ENCODE measurements at regions not wholly inside any gene's neighbourhood (a gene's known extent, or its start where the extent isn't known, plus 50 kb on each side); places are given as distances from the start of the nearest gene placed in this dataset.
"Not testable (repeated sequence)": the region's sequence is repeated elsewhere in the genome, so short reads cannot be mapped to it uniquely, and the experiment has no call there.

- no peak for DNase-seq
Observed at GRCh38 chr1:244106837-244107493, 55.9 kb downstream of the ZBTB18 start.

GRCh38 chr1:244111027-244111426, 59.9 kb downstream of the ZBTB18 start:
- no peak for DNase-seq

- no peak for DNase-seq
Observed at GRCh38 chr1:244112041-244112440, 61.0 kb downstream of the ZBTB18 start.

GRCh38 chr1:244112636-244113035, 61.6 kb downstream of the ZBTB18 start:
- no peak for DNase-seq

- no peak for DNase-seq
Observed at GRCh38 chr1:244113532-244114320, 62.6 kb downstream of the ZBTB18 start.

- DNase-seq: no peak
Observed at GRCh38 chr1:244114892-244115291, 63.8 kb downstream of the ZBTB18 start.

- no peak for DNase-seq
Observed at GRCh38 chr1:244116946-244117345, 65.9 kb downstream of the ZBTB18 start.

- DNase-seq: no peak
Observed at GRCh38 chr1:244118109-244118761, 67.2 kb downstream of the ZBTB18 start.

GRCh38 chr1:244128591-244129383, 77.7 kb downstream of the ZBTB18 start:
- DNase-seq: no peak

GRCh38 chr1:244137276-244137675, 86.2 kb downstream of the ZBTB18 start:
- no peak for DNase-seq

- DNase-seq: peak in 1 of 2 donors; percentile 3
Observed at GRCh38 chr1:244137725-244138124, 86.6 kb downstream of the ZBTB18 start.

GRCh38 chr1:244138399-244138798, 87.3 kb downstream of the ZBTB18 start:
- no peak for DNase-seq

- DNase-seq: no peak
Observed at GRCh38 chr1:244139655-244140054, 88.6 kb downstream of the ZBTB18 start.

GRCh38 chr1:244140420-244140819, 89.3 kb downstream of the ZBTB18 start:
- DNase-seq: no peak

GRCh38 chr1:244144053-244144452, 93.0 kb downstream of the ZBTB18 start:
- DNase-seq: no peak

- DNase-seq: no peak
Observed at GRCh38 chr1:244150071-244150470, 99.0 kb downstream of the ZBTB18 start.

- no peak for DNase-seq
Observed at GRCh38 chr1:244150665-244151064, 99.6 kb downstream of the ZBTB18 start.

- no peak for DNase-seq
Observed at GRCh38 chr1:244151537-244151936, 100.5 kb downstream of the ZBTB18 start.

- DNase-seq: no peak
Observed at GRCh38 chr1:244154508-244154871, 103.4 kb downstream of the ZBTB18 start.

- peak; percentile 39 to 70 for DNase-seq
Observed at GRCh38 chr1:244154872-244155531, 103.9 kb downstream of the ZBTB18 start.

GRCh38 chr1:244155661-244156060, 104.6 kb downstream of the ZBTB18 start:
- DNase-seq: no peak

GRCh38 chr1:244156617-244157016, 105.5 kb downstream of the ZBTB18 start:
- not testable (repeated sequence) for DNase-seq

Data from hippocampal formation (tissue), 2 donors.